Upper lobe of left lung (tissue), 4 donors: ENCODE measurements at regions not wholly inside any gene's neighbourhood (a gene's known extent, or its start where the extent isn't known, plus 50 kb on each side); places are given as distances from the start of the nearest gene placed in this dataset.

ENCODE experiments used
- CTCF ChIP-seq, 6 experiments: fragments of 450-650 bp in 4 of 6; fragments of 200-600 bp in 2 of 6; sonication (generic) in 2 of 6; IDR thresholded peaks; one replicate each; pipeline ENCODE4 v1.5.1; 2016 to 2019; ENCODE audit warnings: antibody characterized with exemption in 6 of 6
- POLR2A ChIP-seq, 4 donors: fragments of 450-650 bp; IDR thresholded peaks; one replicate each; pipeline ENCODE4 v1.5.1; 2016 to 2017; ENCODE audit warnings: antibody characterized with exemption in 4 of 4, mild to moderate bottlenecking in 2 of 4
- POLR2AphosphoS5 ChIP-seq, 2 donors: sonication (generic); formaldehyde crosslinking; IDR thresholded peaks; one replicate each; pipeline ENCODE4 v1.5.1; 2017; ENCODE audit warnings: antibody characterized with exemption in 2 of 2

- TF ChIP-seq POLR2A (IDR thresholded peaks at IDR 0.05), result no peak
- no peak for TF ChIP-seq CTCF (IDR thresholded peaks at IDR 0.05)
- no peak for TF ChIP-seq POLR2AphosphoS5 (IDR thresholded peaks at IDR 0.05)
Observed at GRCh38 chr12:59453475-59453874, 142.4 kb upstream of the SLC16A7 start.
